DND-41 (cell line): ENCODE measurements at regions not wholly inside any gene's neighbourhood (a gene's known extent, or its start where the extent isn't known, plus 50 kb on each side); places are given as distances from the start of the nearest gene placed in this dataset.

Experiments used
- EZH2 ChIP-seq: IDR thresholded peaks from 3 replicates; pipeline ENCODE4 v1.6.1; 2012; ENCODE audit warnings: borderline replicate concordance, low read depth, mild to moderate bottlenecking, moderate library complexity, low read length, inconsistent platforms; ENCODE audit not compliant: severe bottlenecking
- TF ChIP-seq, protein P1 (sequence below): IDR thresholded peaks from 2 replicates; pipeline ENCODE4 v1.5.1; 2012; ENCODE audit warnings: borderline replicate concordance, low read length, moderate library complexity, mild to moderate bottlenecking; ENCODE audit not compliant: poor library complexity, severe bottlenecking; ENCODE audit errors: extremely low read depth

DNA sequence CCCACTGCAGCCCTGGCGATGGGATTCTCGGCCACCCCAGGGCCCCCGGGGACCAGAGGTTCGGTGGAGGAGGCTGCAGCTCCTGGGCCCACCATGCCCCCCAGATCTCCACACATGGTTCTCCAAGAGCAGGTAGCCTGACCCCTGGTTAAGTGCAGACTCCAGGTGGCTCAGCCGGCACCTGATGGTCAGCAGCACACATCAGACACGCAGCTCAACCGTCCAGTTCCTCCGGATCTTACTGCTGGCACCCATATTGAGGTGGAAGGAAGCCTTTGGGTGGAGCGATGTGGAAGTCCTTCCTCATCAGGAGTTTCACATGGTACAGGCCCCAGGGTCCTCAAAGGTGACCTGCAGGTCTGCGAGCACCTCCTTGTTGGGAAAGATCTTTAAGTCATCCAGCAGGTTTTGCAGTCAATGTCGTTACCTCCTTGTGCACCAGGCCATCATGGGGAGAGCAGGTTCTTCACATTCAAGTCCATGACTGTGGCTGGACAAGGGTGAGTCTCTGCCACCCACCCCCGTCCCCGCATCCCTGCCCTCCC lies 74.2 kb upstream of the EEPD1 start:
- TF ChIP-seq, protein P1, sequence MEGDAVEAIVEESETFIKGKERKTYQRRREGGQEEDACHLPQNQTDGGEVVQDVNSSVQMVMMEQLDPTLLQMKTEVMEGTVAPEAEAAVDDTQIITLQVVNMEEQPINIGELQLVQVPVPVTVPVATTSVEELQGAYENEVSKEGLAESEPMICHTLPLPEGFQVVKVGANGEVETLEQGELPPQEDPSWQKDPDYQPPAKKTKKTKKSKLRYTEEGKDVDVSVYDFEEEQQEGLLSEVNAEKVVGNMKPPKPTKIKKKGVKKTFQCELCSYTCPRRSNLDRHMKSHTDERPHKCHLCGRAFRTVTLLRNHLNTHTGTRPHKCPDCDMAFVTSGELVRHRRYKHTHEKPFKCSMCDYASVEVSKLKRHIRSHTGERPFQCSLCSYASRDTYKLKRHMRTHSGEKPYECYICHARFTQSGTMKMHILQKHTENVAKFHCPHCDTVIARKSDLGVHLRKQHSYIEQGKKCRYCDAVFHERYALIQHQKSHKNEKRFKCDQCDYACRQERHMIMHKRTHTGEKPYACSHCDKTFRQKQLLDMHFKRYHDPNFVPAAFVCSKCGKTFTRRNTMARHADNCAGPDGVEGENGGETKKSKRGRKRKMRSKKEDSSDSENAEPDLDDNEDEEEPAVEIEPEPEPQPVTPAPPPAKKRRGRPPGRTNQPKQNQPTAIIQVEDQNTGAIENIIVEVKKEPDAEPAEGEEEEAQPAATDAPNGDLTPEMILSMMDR = no peak
- no peak for TF ChIP-seq EZH2
